Lower lobe of right lung (tissue), 2 donors: ENCODE measurements at regions not wholly inside any gene's neighbourhood (a gene's known extent, or its start where the extent isn't known, plus 50 kb on each side); places are given as distances from the start of the nearest gene placed in this dataset.
A peak's percentile ranks its signal among the peaks of the same experiment; 100 is the strongest.

Experiments
- ATAC-seq, 2 donors: fragments of 200-7000 bp; cut with Tn5 transposase; one replicate each; pipeline ENCODE4 v1.9.1; 2020 to 2022; ENCODE audit warnings: mild to moderate bottlenecking in 2 of 2, moderate library complexity in 2 of 2
- DNase-seq: peaks from one replicate; pipeline ENCODE4 v3.0.0-alpha.2; 2020
- H3K27ac ChIP-seq: fragments of 200-600 bp; one replicate; pipeline ENCODE4 v1.8.0; 2022
- H3K27me3 ChIP-seq: fragments of 200-600 bp; one replicate; pipeline ENCODE4 v1.8.0; 2022; ENCODE audit warnings: low read depth
- H3K36me3 ChIP-seq: fragments of 200-600 bp; one replicate; pipeline ENCODE4 v1.8.0; 2022; ENCODE audit warnings: mild to moderate bottlenecking
- H3K4me1 ChIP-seq: fragments of 200-600 bp; one replicate; pipeline ENCODE4 v1.8.0; 2022
- H3K4me3 ChIP-seq: fragments of 200-600 bp; one replicate; pipeline ENCODE4 v1.8.0; 2022; ENCODE audit warnings: mild to moderate bottlenecking
- H3K9me3 ChIP-seq: fragments of 200-600 bp; one replicate; pipeline ENCODE4 v1.8.0; 2022
- intact Hi-C: fragments of 100-400 bp; cut with DNase I; formaldehyde crosslinking; loops from one replicate; pipeline ENCODE4 v1.11.0; 2022
- TF ChIP-seq, protein P1 (sequence below): fragments of 200-600 bp; IDR thresholded peaks from one replicate; pipeline ENCODE4 v1.8.0; 2022; ENCODE audit warnings: antibody characterized with exemption, mild to moderate bottlenecking
- donor health status: DM: no; HTN: yes; CAD: no; lungs with severe emphysema.

DNA sequence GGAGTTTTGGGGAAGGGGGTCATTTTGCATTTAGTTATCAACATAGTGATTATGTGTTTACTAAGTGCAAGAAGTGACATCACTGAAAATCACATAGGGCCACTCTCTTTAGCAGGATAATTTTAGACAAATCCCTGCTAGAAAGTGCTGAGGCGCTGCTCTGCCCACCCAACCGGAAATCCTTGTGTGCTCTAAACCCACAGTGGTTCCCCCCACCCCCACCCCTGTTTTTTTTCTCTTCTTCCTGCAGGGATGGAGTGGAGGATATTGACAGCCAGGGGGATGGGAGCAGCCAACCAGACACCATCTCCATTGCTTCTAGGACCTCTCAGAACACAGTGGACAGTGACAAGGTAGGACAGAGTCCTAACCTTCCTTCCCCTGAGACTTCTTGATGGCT lies 234.2 kb upstream of the UMPS start:
- H3K27ac ChIP-seq = no peak overlapping the region
- DNase-seq (no peak), ATAC-seq (no peak)
- H3K4me1 ChIP-seq = no peaks in the 10 kb centered on the region
- no peaks in the 10 kb centered on the region for H3K9me3 ChIP-seq
- no peaks in the 10 kb centered on the region for H3K36me3 ChIP-seq
- intact Hi-C loops = no loop called here
- no peaks in the 10 kb centered on the region for H3K27me3 ChIP-seq
- no peak overlapping the region for H3K4me3 ChIP-seq
- TF ChIP-seq, protein P1, sequence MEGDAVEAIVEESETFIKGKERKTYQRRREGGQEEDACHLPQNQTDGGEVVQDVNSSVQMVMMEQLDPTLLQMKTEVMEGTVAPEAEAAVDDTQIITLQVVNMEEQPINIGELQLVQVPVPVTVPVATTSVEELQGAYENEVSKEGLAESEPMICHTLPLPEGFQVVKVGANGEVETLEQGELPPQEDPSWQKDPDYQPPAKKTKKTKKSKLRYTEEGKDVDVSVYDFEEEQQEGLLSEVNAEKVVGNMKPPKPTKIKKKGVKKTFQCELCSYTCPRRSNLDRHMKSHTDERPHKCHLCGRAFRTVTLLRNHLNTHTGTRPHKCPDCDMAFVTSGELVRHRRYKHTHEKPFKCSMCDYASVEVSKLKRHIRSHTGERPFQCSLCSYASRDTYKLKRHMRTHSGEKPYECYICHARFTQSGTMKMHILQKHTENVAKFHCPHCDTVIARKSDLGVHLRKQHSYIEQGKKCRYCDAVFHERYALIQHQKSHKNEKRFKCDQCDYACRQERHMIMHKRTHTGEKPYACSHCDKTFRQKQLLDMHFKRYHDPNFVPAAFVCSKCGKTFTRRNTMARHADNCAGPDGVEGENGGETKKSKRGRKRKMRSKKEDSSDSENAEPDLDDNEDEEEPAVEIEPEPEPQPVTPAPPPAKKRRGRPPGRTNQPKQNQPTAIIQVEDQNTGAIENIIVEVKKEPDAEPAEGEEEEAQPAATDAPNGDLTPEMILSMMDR = no peak

DNA sequence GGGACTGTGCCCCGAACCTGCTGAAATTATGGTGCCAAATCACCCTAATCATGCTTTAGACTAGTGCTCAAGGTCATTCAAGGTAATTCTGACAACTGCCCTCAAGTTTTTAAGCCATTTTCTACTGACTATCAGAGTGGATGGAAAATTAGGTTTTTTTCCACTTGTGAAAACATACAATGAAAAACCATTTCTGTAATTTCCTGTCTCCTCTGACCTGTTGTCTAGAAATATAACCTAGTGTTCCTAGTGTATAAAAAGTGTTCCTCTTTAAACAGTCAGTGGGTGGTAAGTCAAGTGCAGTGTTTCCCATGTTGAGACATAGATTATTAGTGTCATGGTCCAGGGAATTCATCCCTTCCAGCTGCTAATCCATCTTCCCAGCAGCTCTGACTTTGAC lies 232.8 kb upstream of the UMPS start:
- Histone ChIP-seq H3K4me3 (no peak overlapping the region), H3K36me3 (no peaks in the 10 kb centered on the region), H3K9me3 (no peaks in the 10 kb centered on the region), H3K27me3 (no peaks in the 10 kb centered on the region), H3K4me1 (no peaks in the 10 kb centered on the region), H3K27ac (no peak overlapping the region)
- ATAC-seq (no peak), DNase-seq (no peak)
- TF ChIP-seq, protein P1 = no peak
- intact Hi-C loops = no loop called here

DNA sequence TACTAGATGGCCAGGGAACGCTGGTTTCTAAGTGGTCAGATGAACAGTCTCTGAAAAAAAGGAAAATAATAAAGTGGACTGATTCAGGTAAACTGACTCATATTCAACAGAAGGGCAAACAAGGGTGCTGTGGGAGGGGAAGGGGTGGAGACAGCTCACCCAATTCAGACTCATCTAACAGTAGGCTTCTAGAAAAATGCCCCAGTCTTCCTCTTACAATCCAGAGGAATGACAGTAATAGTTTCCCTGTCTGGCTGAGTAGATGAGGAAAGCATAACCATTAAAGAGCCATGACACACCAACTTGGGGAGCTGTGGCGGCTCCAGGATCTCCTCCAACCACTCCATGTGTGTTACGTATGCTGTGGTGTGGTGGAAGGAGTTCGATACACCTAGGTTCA lies 231.4 kb upstream of the UMPS start:
- no peaks in the 10 kb centered on the region for H3K36me3 ChIP-seq
- no peaks in the 10 kb centered on the region for H3K9me3 ChIP-seq
- ATAC-seq (no peak), DNase-seq (no peak)
- intact Hi-C loops = no loop called here
- no peak overlapping the region for H3K27ac ChIP-seq
- TF ChIP-seq, protein P1 = no peak
- H3K4me1 ChIP-seq = peaks cover 2% of the 10 kb centered on the region
- H3K27me3 ChIP-seq = no peaks in the 10 kb centered on the region
- H3K4me3 ChIP-seq = no peak overlapping the region

DNA sequence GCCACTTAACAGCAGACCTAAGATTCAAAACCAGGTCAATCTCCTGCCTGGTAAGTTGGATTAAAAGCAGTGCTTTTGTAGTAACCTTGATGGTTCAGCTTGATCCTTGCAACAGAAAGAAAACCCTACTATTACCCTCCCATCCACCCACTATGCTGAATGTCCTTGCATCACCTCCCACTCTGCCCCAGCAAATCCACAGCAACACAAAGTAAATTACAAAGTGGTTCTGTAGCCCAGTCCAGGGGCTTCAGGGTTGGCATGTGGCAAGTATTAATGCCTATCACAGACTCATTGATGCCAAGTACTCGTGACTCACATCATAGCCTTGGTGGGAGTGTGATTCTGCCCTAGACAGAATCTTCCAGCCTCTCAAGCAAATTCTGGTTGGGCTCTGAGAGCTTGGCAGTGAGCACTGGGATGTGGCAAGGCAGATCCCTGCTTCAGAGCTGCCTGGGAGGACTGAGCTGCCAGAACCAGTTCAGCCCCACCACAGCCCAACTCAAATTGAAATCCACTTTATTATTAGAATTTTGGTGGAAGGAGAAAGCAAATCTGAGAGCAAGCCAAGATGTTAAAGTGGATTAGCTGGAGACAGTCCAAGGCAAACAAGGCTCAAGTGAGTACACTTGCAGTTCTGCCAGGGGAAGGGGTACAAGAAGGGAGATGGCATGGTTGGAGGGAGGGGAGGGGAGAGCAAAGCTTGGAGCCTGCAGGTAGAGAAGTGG lies 225.8 kb upstream of the UMPS start:
- H3K36me3 ChIP-seq = no peaks in the 10 kb centered on the region
- no peaks in the 10 kb centered on the region for H3K9me3 ChIP-seq
- H3K27ac ChIP-seq = no peak overlapping the region
- TF ChIP-seq, protein P1 = no peak
- H3K27me3 ChIP-seq = no peaks in the 10 kb centered on the region
- DNase-seq (no peak), ATAC-seq (peak; percentile 84 to 87)
- H3K4me3 ChIP-seq = no peak overlapping the region
- intact Hi-C loops = no loop called here
- peaks cover 13% of the 10 kb centered on the region for H3K4me1 ChIP-seq

DNA sequence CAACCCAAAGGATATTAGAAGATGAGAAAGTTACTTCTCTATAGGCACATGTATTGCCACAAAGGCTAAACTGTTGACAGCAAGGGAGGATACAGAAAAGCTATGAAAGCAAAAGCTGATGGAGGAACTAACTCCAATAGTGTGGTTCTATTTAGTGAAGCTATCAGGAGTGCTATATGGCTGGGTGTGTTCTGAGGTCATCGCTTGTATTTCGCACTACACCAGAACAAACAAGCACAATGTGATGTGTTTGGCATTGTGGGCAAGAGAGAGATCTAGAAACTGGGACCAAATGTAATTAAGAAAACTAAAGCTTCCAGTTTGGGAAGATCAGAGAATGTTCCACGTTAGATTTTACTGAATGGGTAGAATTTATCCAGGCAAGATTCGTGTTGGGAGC lies 220.4 kb upstream of the UMPS start:
- Histone ChIP-seq H3K4me1 (peaks cover under 1% of the 10 kb centered on the region), H3K27me3 (no peaks in the 10 kb centered on the region), H3K27ac (no peak overlapping the region), H3K4me3 (no peak overlapping the region), H3K36me3 (no peaks in the 10 kb centered on the region), H3K9me3 (no peaks in the 10 kb centered on the region)
- TF ChIP-seq, protein P1 = no peak
- DNase-seq = no peak
- intact Hi-C loops = no loop called here
- ATAC-seq = no peak
